ENCODE measurements at regions not wholly inside any gene's neighbourhood (a gene's known extent, or its start where the extent isn't known, plus 50 kb on each side); places are given as distances from the start of the nearest gene placed in this dataset.

GRCh38 chr6:6808343-6808742 is 219.8 kb downstream of the LY86 start:
- Mint-ChIP-seq H3K4me3 (no peak overlapping the region), H3K27me3 (no peaks in the 10 kb centered on the region), H3K36me3 (ENCODE audit: low read depth) (no peaks in the 10 kb centered on the region), H3K27ac (no peak overlapping the region), H3K4me1 (ENCODE audit: low read depth) (peaks cover 27% of the 10 kb centered on the region), H3K9me3 (no peaks in the 10 kb centered on the region)
- CTCF ChIA-PET: interaction anchor here (1.2 to 1.5 kb wide), 2 partner anchors 16 to 435 kb away, joined by 3 to 4 read pairs; no protein-coding TSS in a partner anchor
- DNase-seq (no peak), ATAC-seq (no peak)
- TF ChIP-seq CTCF (IDR thresholded peaks at IDR 0.05): no peak
- POLR2A ChIA-PET: no interaction called here
- intact Hi-C loops (cut with micrococcal nuclease): no loop called here

GRCh38 chr6:6808915-6809314 is 220.4 kb downstream of the LY86 start:
- POLR2A ChIA-PET: interaction anchor here (1.0 kb wide), 1 partner anchor 8 kb away, joined by 3 read pairs; no protein-coding TSS in a partner anchor
- Mint-ChIP-seq H3K9me3 (no peaks in the 10 kb centered on the region), H3K36me3 (ENCODE audit: low read depth) (no peaks in the 10 kb centered on the region), H3K4me3 (no peak overlapping the region), H3K4me1 (ENCODE audit: low read depth) (peaks cover 22% of the 10 kb centered on the region), H3K27ac (no peak overlapping the region), H3K27me3 (no peaks in the 10 kb centered on the region)
- intact Hi-C loops (cut with micrococcal nuclease): no loop called here
- DNase-seq (no peak), ATAC-seq (no peak)
- CTCF ChIA-PET: interaction anchor here (1.2 to 1.5 kb wide), 2 partner anchors 16 to 435 kb away, joined by 3 to 4 read pairs; no protein-coding TSS in a partner anchor
- no peak for TF ChIP-seq CTCF (IDR thresholded peaks at IDR 0.05)

GRCh38 chr6:6810727-6811126 is 222.2 kb downstream of the LY86 start:
- ChIA-PET CTCF (interaction anchor here (0.7 to 2.0 kb wide), 2 partner anchors 10 to 428 kb away, joined by 3 to 5 read pairs; no protein-coding TSS in a partner anchor), POLR2A (interaction anchor here (1.5 kb wide), 1 partner anchor 306 kb away, joined by 3 read pairs; no protein-coding TSS in a partner anchor)
- intact Hi-C loops (cut with micrococcal nuclease): no loop called here
- peak; percentile 46 for ATAC-seq
- TF ChIP-seq CTCF (IDR thresholded peaks at IDR 0.05): no peak
- DNase-seq: peak; percentile 43
- Mint-ChIP-seq H3K9me3 (no peaks in the 10 kb centered on the region), H3K27me3 (no peaks in the 10 kb centered on the region), H3K27ac (no peak overlapping the region), H3K4me3 (peak overlapping the region; percentile 75), H3K36me3 (ENCODE audit: low read depth) (no peaks in the 10 kb centered on the region), H3K4me1 (ENCODE audit: low read depth) (peaks cover 20% of the 10 kb centered on the region)

GRCh38 chr6:6811128-6812009 is 222.8 kb downstream of the LY86 start:
- Mint-ChIP-seq H3K9me3 (no peaks in the 10 kb centered on the region), H3K27me3 (no peaks in the 10 kb centered on the region), H3K4me3 (peak overlapping the region; percentile 75), H3K4me1 (ENCODE audit: low read depth) (peaks cover 20% of the 10 kb centered on the region), H3K36me3 (ENCODE audit: low read depth) (no peaks in the 10 kb centered on the region), H3K27ac (peak overlapping the region; percentile 84)
- ChIA-PET CTCF (interaction anchor here (0.7 to 2.0 kb wide), 5 partner anchors 10 to 428 kb away, joined by 3 to 5 read pairs (median 3); no protein-coding TSS in a partner anchor), POLR2A (interaction anchor here (1.5 kb wide), 1 partner anchor 305 kb away, joined by 3 read pairs; no protein-coding TSS in a partner anchor)
- no peak for TF ChIP-seq CTCF (IDR thresholded peaks at IDR 0.05)
- intact Hi-C loops (cut with micrococcal nuclease): no loop called here
- ATAC-seq: peak; percentile 86
- DNase-seq: peak; percentile 61

- Mint-ChIP-seq H3K27me3 (no peaks in the 10 kb centered on the region), H3K27ac (no peak overlapping the region), H3K4me3 (no peak overlapping the region), H3K4me1 (ENCODE audit: low read depth) (peaks cover 20% of the 10 kb centered on the region), H3K9me3 (no peaks in the 10 kb centered on the region), H3K36me3 (ENCODE audit: low read depth) (no peaks in the 10 kb centered on the region)
- intact Hi-C loops (cut with micrococcal nuclease): no loop called here
- ChIA-PET POLR2A (no interaction called here), CTCF (interaction anchor here (0.8 to 1.4 kb wide), 4 partner anchors 12 to 116 kb away, joined by 3 to 4 read pairs (median 3); no protein-coding TSS in a partner anchor)
- no peak for DNase-seq
- TF ChIP-seq CTCF (IDR thresholded peaks at IDR 0.05): no peak
- ATAC-seq: no peak
Observed at GRCh38 chr6:6812427-6812826, 223.9 kb downstream of the LY86 start.

All from activated CD8-positive, alpha-beta T cell treated with anti-CD3 and anti-CD28 coated beads for 36 hours (primary cell).